HG02943 (cell line): ENCODE measurements at regions not wholly inside any gene's neighbourhood (a gene's known extent, or its start where the extent isn't known, plus 50 kb on each side); places are given as distances from the start of the nearest gene placed in this dataset.

Experiments used
- ATAC-seq: cut with Tn5 transposase; IDR thresholded peaks from one replicate; pipeline ENCODE4 v1.9.1; 2021; ENCODE audit warnings: mild to moderate bottlenecking, low read depth, moderate library complexity; ENCODE audit not compliant: unreplicated experiment

- no peak for ATAC-seq
Observed at GRCh38 chr2:19689646-19690168, 212.1 kb downstream of the TTC32 start.

GRCh38 chr2:19688059-19688458, 213.7 kb downstream of the TTC32 start:
- no peak for ATAC-seq

DNA sequence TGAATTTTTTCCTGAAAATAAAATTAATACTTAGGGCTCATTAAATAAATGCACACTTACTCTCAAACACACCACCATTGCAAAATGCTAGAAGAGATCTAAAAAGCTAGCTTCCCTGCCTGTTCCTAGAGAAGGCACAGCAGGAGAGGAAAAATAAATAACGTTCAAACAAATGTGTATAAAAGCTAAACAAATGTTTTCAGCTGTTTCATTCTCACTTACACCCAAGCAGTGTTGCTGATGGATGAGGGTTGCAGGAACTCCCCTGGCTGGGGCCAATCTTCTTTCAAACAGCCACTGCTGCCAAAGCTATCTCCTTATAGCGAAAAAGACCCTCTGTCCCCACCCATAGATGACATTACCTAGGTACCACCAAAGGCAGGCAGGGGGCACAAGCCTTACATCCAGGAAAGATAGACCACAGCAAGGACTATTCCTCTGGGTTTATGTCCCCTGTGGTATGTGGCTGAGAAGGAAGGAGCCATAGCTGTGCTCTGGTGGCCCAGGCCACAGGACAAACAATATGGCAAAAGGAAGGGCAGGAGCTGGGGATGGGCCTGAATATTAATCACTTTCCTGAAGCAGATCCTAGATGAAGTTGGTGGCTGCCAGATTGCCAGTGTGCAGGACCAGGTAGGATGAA, 214.6 kb downstream of the TTC32 start:
- ATAC-seq: no peak

- ATAC-seq: no peak
Observed at GRCh38 chr2:19686439-19686838, 215.3 kb downstream of the TTC32 start.

GRCh38 chr2:19685731-19686130, 216.1 kb downstream of the TTC32 start:
- no peak for ATAC-seq

GRCh38 chr2:19684516-19684915, 217.3 kb downstream of the TTC32 start:
- no peak for ATAC-seq

DNA sequence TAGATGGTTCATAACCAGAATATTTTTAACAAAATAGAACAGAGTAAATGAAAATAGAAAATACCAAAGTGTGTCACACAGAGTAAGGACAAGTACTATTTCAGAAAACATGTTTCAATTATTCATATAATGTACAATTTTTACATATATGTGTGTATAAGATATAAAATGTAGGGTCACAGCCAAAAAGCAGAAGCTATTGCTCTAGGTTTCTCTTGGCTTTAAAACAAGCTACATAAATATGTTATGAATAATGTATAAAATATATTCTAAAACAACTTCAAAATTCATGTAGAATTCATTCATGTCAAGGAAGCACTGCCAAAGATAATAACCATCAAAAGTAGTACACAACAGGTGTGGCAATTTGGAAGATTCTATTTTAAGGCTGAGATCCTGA, 218.2 kb downstream of the TTC32 start:
- no peak for ATAC-seq

- ATAC-seq: no peak
Observed at GRCh38 chr2:19682493-19682892, 219.3 kb downstream of the TTC32 start.

DNA sequence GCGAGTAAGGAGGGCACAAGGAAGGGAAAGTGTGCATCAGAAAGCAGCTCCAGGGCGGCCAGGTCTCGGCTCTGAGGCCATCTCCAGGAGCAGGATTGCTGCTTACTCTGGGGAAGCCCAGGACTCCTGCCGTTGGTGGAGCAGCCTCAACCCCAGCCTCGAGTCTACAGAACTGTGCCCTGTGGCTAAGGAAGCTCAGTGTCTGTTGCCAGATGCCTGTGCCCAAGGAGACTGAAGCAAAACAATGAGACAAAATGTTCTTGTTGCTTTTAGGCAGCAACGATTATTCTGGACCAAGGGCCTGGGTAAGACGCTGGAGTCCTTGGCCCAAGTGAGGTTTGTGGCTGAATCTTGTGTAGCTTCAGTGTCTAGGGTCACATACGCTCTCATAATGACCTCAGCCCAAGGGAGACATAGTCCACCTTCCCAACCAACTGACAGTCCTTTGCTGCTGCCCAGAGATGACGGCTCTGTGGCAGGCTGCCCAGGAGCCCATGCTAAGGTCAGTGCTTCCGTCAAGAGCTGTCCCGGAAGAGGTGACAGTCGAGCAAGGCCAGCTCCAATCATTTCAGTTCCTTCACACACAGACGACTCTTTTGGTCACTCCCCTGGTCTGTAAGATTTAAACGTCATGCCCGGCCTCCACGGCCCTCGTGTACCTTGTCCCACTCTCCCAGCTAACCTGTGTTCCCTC, 223.8 kb downstream of the TTC32 start:
- ATAC-seq: no peak

DNA sequence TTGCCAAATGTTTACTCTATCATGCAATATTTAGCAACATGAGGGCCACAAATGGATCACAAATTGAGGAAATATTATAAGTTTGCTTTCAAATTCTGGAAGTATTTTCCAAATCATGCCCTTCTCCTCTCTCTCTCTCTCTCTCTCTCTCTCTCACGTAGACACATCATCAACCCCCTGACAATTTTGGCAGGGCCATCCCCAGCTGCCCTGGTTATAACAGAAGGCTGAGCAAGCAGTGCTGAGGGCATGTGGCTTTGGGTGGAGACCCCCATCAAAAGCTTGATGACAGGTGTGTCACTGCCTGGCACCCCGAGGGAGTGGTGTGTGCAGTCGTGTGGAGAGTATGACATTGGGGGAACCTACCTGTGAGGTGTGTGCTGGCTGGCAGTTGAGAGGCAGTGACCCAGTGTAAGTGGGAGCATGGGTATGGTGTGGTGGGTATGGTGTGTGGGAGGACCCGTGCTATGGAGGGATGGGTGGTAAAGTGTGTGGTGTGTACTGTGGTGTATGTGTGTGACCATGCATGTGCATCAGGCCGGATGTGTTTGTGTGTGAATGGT, 224.5 kb downstream of the TTC32 start:
- no peak for ATAC-seq

- ATAC-seq: no peak
Observed at GRCh38 chr2:19676770-19677169, 225.0 kb downstream of the TTC32 start.

DNA sequence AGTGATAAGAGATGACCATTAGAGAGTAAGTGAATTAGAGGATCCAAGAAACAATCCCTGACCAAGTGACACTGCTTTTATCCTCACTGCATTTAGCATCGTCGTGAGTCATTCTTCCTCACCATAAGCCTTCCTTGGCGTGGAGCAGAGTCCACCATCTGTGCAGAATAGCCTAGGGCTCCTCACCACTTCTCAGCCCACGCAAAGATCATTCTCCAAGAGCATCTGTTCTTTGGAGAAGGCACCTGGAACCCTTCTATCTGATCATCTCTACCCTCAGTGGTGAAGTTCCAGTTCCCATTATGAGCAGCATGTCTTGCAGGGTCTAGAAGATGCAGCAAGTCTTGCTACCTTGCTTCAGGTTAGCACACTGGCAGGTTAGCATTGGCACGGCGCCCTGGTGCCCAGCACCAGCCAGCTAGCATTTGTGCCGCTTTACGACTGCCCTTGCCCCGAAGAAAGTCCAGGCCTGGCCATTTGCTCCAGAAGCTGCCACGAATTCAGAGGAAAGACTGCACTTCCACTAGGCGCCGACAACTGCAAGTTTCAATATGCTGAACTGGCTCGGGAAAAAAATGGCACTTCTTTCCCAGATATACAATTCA, 225.8 kb downstream of the TTC32 start:
- no peak for ATAC-seq

DNA sequence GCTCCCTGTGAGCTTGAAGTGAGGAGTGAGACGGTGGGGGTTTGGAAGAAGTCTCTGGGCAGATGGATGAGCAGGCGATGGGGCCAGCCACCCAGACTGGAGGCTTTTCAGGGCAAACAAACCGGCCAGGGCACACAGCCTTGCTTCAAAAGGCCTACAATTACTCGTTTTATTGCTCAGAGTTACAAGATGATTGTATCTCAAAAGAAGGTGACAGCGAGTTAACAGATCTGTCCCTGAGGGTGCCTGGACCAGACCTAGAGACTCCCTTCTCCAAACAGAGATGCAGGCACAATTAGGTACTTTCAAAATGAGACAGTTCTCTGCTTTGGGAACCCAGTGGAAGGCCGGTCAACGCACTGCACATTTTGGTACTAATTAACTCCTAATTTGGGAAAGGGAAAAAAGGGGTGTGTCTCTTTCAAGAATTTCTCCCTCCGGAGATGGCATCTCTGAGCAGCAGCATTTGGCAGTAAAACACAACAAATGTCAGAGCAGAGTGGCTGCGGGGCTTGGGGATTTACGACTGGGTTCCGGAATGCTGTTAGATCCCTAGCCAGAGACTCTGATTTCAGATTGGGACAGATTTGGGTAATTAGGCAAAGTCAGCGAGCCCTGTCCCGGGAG, 226.7 kb downstream of the TTC32 start:
- no peak for ATAC-seq

DNA sequence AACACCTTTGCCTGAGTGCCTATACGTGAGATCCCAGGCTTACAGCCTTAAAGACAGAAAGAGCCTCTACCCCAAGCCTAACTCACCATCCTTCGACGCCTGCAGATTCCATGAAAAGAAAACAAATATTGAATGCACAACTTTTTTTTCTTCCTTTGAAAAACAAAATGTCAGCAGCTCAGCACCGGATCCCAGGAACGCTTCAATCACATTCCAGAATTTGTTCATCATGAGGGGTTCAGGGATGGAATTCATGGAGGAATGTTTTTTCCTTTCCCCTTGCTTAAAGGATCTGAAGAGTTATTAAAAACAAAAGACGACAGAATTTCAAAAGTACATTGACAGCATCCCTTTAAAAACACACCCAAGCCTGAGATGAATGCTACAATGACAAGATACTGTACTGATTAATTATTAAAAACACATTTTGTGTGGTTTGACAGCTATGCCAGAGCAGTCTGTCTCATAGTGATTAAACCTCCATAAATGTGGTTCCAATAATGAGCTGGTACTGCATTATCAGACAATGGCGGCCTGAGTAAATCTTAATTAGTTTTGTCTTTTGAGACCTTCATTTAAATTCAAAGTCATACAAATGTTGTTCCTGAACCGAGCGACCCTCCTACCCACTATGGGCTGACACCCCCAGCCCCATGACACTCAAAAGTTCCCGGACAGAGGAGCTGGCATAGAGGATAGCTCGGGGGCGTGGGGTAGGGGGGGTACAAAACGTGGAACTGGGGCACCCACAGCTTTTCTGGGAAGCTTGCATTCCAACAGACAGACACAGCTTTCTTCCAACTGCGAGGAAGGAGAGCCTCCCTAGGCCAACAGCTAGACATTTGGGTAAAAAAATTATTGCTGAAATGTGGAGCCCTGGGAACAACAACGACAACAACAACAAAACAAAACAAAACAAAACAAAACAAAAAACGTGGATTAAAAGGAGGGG, 227.5 kb downstream of the TTC32 start:
- no peak for ATAC-seq

- ATAC-seq: no peak
Observed at GRCh38 chr2:19673213-19673791, 228.5 kb downstream of the TTC32 start.

GRCh38 chr2:19671916-19672315, 229.9 kb downstream of the TTC32 start:
- ATAC-seq: no peak

- ATAC-seq: no peak
Observed at GRCh38 chr2:19671311-19671710, 230.5 kb downstream of the TTC32 start.

DNA sequence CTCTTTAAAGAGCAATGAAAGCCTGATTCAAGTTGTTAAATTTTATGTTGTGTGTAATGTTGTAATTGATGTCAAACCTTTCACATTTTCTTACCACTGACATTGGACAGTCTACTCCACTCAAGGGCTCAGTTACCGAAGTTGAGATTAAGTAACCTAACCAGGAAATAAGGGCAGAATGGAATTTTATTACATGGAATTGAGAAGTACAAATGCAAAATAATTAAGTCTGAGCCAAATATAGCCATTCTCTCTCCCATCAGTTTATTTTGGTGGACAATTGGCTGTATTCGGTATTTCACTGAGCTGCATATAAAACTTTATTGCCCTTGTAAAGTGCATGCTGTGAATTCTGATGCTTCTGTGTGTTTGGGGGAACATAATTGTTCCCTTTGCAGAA, 231.5 kb downstream of the TTC32 start:
- no peak for ATAC-seq

DNA sequence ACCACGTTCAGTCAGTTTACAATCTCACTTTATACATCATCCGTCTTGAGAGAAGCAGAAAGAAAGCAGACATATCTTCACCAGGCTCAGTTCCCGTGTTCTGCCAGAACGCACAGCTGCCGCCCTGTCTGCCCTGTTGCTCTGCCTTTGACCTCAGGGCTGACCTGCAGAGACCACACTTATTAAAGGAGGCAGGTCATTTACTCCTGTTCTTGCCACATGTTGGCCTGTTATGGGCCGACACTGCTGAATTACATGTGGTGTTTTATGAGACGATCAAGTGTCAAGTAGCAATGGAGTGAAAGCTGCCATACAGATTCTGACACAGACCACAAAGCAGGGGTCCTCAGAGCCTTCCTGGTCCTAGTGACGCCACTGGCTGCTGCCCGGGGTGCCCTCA, 232.2 kb downstream of the TTC32 start:
- no peak for ATAC-seq

GRCh38 chr2:19669126-19669525, 232.7 kb downstream of the TTC32 start:
- no peak for ATAC-seq
